Thyroid gland (tissue), 4 donors: ENCODE measurements at regions not wholly inside any gene's neighbourhood (a gene's known extent, or its start where the extent isn't known, plus 50 kb on each side); places are given as distances from the start of the nearest gene placed in this dataset.

ENCODE experiments used
- DNase-seq, 2 donors: peaks; one replicate each; pipeline ENCODE4 v3.0.0-alpha.2; 2019
- H3K27ac ChIP-seq, 3 donors: fragments of 200-600 bp; sonication (generic); 1 replicate in 2 of 3; 2 replicates in 1 of 3; pipeline ENCODE4 v1.5.1; 2016 to 2019; ENCODE audit warnings: mild to moderate bottlenecking in 1 of 3, moderate library complexity in 1 of 3
- H3K27me3 ChIP-seq: fragments of 200-600 bp; sonication (generic); one replicate; pipeline ENCODE4 v1.5.1; 2019
- H3K36me3 ChIP-seq, 2 donors: fragments of 200-600 bp; sonication (generic); one replicate each; pipeline ENCODE4 v1.5.1; 2016 to 2019
- H3K4me1 ChIP-seq, 2 donors: fragments of 200-600 bp; sonication (generic); one replicate each; pipeline ENCODE4 v1.5.1; 2017 to 2019
- H3K4me3 ChIP-seq, 3 donors: fragments of 200-600 bp; sonication (generic); replicated peaks in 1 of 3; 1 replicate in 2 of 3; 2 replicates in 1 of 3; pipeline ENCODE4 v1.5.1; 2016; ENCODE audit warnings: mild to moderate bottlenecking in 1 of 3
- H3K9me3 ChIP-seq: fragments of 200-600 bp; sonication (generic); one replicate; pipeline ENCODE4 v1.5.1; 2017
- CTCF ChIP-seq, 6 experiments: fragments of 200-600 bp in 3 of 6; fragments of 450-650 bp in 3 of 6; sonication (generic) in 3 of 6; IDR thresholded peaks; one replicate each; pipeline ENCODE4 v1.5.1; 2016 to 2019; ENCODE audit warnings: antibody characterized with exemption in 6 of 6, mild to moderate bottlenecking in 2 of 6, inconsistent platforms in 1 of 6, moderate library complexity in 1 of 6
- POLR2A ChIP-seq, 2 donors: fragments of 450-650 bp; IDR thresholded peaks; one replicate each; pipeline ENCODE4 v1.6.1; 2017; ENCODE audit warnings: antibody characterized with exemption in 2 of 2, mild to moderate bottlenecking in 2 of 2, moderate library complexity in 1 of 2
- WGBS, 2 donors: methylation state at CpG; one replicate each; pipeline ENCODE4 v1.1.5; 2017; 5-methylcytosine and 5-hydroxymethylcytosine counted together
- intact Hi-C: fragments of 100-400 bp; cut with DNase I; formaldehyde crosslinking; loops from one replicate; pipeline ENCODE4 v1.15.1; 2023

GRCh38 chr2:101566632-101567228, 91.8 kb upstream of the RFX8 start:
- Histone ChIP-seq H3K27me3 (no peaks in the 10 kb centered on the region), H3K4me3 (no peak overlapping the region), H3K4me1 (no peaks in the 10 kb centered on the region), H3K36me3 (no peaks in the 10 kb centered on the region), H3K9me3 (no peaks in the 10 kb centered on the region), H3K27ac (no peak overlapping the region)
- TF ChIP-seq POLR2A (IDR thresholded peaks at IDR 0.05), result no peak
- TF ChIP-seq CTCF (IDR thresholded peaks at IDR 0.05), result no peak
- intact Hi-C loops, result no loop called here
- DNase-seq, result no peak
- 85 to 87% methylated on average over 6 of the region's 6 CpGs for WGBS, 2 donors

- no peak overlapping the region for H3K27ac ChIP-seq
- intact Hi-C loops, result no loop called here
- TF ChIP-seq POLR2A (IDR thresholded peaks at IDR 0.05) (no peak), CTCF (IDR thresholded peaks at IDR 0.05) (no peak)
- no peaks in the 10 kb centered on the region for H3K36me3 ChIP-seq
- DNase-seq, result no peak
- H3K4me1 ChIP-seq, result no peaks in the 10 kb centered on the region
- 93 to 95% methylated on average over 4 of the region's 4 CpGs for WGBS, 2 donors
- no peaks in the 10 kb centered on the region for H3K27me3 ChIP-seq
- H3K9me3 ChIP-seq, result no peaks in the 10 kb centered on the region
- H3K4me3 ChIP-seq, result no peak overlapping the region
Observed at GRCh38 chr2:101563849-101564248, 88.9 kb upstream of the RFX8 start.

DNA sequence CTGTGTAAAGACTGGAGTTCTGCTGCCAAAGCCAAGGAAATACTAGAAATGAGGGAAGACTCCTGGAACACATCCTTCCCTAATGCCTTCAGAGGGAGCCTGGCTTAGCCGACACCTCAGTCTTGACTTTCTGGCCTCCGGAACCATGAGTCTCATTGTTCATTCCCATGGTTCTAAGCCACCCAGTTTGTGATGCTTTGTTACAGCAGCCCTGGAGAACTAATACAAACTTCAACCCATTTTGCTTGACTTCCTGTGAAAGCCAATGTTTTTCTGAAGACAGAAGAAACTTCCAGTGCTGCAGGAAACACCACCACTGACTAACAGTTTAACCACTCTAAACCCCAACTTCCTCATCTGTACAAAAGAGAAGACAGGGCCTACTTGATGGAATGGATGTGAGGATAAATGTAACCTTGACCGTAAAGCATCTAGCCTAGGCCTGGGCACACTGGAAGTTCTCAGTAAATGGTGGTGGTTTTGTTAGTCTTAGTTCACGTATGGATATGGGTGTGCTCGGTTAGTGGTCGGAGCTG, 85.9 kb upstream of the RFX8 start:
- Histone ChIP-seq H3K36me3 (no peaks in the 10 kb centered on the region), H3K9me3 (no peaks in the 10 kb centered on the region), H3K27ac (no peak overlapping the region), H3K4me3 (no peak overlapping the region), H3K27me3 (no peaks in the 10 kb centered on the region), H3K4me1 (no peaks in the 10 kb centered on the region)
- intact Hi-C loops, result no loop called here
- WGBS, 2 donors, result 91 to 93% methylated on average over 6 of the region's 6 CpGs
- TF ChIP-seq CTCF (IDR thresholded peaks at IDR 0.05) (no peak), POLR2A (IDR thresholded peaks at IDR 0.05) (no peak)
- DNase-seq, result no peak

GRCh38 chr2:101559551-101559950, 84.6 kb upstream of the RFX8 start:
- Histone ChIP-seq H3K27me3 (no peaks in the 10 kb centered on the region), H3K9me3 (no peaks in the 10 kb centered on the region), H3K4me1 (no peaks in the 10 kb centered on the region), H3K27ac (no peak overlapping the region), H3K4me3 (no peak overlapping the region), H3K36me3 (no peaks in the 10 kb centered on the region)
- WGBS, 2 donors, result 73 to 83% methylated on average over 7 of the region's 7 CpGs
- intact Hi-C loops, result no loop called here
- no peak for TF ChIP-seq POLR2A (IDR thresholded peaks at IDR 0.05)
- TF ChIP-seq CTCF (IDR thresholded peaks at IDR 0.05), result no peak
- DNase-seq, result peak in 1 of 2 donors; percentile 5

- 60 to 67% methylated on average over 9 of the region's 9 CpGs for WGBS, 2 donors
- Histone ChIP-seq H3K4me3 (no peak overlapping the region), H3K4me1 (no peaks in the 10 kb centered on the region), H3K27me3 (no peaks in the 10 kb centered on the region), H3K27ac (peak overlapping the region in 1 of 3 donors; percentile 0), H3K36me3 (no peaks in the 10 kb centered on the region), H3K9me3 (no peaks in the 10 kb centered on the region)
- no peak for TF ChIP-seq POLR2A (IDR thresholded peaks at IDR 0.05)
- TF ChIP-seq CTCF (IDR thresholded peaks at IDR 0.05), result no peak
- DNase-seq, result no peak
- intact Hi-C loops, result no loop called here
Observed at GRCh38 chr2:101558740-101559525, 84.0 kb upstream of the RFX8 start.
